Effector CD8-positive, alpha-beta T cell (primary cell): ENCODE measurements at regions not wholly inside any gene's neighbourhood (a gene's known extent, or its start where the extent isn't known, plus 50 kb on each side); places are given as distances from the start of the nearest gene placed in this dataset.

Experiments used
- DNase-seq: peaks from one replicate; lab custom pipeline; 2025; lab: John Stamatoyannopoulos, UW

DNA sequence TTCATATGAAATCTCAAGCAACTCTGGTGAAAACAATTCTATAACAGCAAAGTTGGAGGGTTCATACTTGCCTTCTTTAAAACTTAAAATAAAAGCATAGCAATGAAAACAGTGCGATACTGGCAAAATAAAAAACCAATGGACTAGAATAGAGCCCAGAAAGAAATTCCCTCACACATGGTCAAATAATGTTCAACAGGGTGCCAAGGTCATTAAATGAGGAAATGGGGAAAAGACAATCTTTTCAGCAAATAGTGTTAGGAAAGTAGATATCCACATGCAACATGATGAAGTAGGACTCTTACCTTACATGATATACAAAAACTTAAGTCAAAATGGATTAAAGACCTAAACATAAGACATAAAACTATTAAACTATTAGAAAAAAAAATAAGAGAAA lies 970.2 kb upstream of the AGA start:
- DNase-seq, result no peak

DNA sequence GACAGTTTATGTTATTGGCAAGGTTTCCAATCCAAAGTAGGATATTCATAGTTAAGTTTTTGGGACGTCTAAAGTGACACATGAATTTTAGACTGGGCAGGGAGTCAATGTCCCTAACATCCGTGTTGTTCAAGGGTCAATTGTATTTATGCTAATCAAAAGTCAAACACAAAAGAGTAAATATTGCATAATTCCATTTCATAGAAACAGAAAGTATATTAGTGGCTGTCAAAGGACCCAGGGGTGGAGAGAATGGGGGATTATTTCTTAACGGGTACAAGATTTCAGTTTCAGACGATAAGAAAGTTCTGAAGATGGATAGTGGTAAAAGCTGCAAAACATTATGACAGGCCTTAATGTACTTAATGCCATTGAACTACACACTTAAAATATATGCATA lies 971.8 kb upstream of the AGA start:
- DNase-seq, result no peak

DNA sequence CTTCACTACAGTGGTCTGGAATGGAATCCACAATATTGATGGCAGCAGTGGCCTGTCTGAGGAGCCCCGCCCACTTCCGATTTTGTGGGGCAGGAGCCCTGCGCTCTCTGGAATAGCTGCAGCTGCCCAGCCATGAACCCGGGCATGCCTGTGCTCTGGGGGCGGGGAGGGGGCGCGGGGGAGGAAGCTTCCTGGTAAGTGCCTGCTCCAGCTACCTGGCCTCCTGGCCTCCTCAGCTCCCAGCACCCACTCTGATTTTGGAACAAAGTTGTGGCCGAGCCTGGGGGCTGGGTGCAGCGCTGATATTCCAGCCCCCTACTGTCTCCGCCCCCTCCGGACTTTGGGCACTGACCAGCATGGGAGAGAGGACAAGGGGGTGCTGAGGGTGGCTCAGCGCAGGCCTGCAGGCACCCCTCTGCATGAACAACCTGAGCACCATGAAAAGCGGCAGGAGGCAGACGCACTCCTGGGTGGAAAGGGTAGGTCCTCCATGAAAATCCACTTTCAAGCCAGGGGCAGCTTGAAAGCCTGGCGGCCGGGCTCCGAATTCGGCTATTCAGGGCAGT lies 972.7 kb upstream of the AGA start:
- DNase-seq, result no peak

DNA sequence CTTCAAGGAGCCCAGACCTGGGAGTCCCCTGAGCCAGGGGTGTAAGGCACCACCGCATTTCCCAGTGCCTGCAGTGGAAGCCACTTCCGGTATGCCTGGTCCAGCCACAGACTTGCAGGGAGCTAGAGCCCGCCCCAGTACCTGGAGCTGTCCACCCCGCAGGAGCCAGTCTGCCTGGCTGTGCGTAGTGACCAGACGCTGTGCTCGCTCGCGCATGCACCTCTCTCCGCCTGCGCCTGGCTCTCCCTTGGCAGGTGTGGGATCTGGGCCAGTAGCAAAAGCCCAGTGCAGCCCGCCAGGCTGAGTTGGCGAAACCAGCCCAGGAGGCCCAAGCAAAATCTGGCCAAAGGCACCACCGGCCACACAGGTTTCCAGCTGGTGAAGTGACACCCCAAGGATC lies 973.7 kb upstream of the AGA start:
- no peak for DNase-seq

DNA sequence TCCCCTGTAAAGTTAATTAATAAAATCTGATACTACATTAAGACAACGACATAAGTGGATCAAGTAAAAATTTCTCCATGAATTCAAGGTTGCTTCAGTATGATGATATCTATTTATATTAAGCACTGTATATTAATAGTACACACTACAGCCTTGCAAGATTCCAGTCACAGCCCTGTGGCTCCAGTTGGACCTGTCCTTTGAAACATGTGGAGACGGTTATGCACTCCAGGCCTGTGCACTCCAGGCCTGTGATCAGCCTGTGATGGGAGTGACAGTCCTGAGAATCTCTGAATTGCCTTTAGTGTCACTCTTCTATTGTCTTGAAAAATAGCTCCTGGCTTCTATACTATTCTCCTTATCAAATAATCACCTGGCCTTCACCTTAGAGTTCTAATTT lies 981.1 kb upstream of the AGA start:
- no peak for DNase-seq

DNA sequence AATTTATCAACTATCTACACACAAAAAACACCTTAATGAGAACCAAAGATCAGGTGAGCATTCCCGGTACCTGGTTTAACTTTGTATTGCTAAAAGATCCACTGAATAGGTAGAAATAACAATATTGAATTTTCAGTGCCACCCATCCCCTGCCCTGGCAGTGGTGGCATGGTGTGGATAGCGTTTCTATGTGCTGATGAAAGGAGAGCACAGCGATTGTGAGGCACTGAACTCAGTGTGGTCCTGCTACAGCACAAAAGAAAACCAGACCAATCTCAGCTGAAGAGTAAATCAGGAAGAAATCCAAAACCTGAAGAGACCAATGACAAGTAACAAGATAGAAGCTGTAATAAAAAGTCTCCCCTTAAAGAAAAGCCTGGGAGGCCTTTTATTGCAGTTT lies 984.6 kb upstream of the AGA start:
- DNase-seq, result no peak

DNA sequence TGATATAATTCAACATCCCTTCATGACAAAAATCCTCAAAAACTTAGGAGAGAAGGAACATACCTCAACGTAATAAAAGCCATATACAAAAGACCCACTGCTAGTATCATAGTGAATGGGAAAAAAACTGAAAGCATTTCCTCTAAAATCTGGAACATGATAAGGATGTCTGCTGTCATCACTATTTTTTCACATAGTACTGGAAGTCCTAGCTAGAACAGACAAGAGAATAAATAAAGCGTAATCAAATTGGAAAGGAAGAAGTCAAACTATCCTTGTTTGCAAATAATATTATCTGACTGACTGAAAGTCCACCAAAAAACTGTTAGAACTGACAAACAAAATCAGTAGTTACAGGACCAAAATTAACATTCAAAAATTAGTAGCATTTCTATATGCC lies 985.4 kb upstream of the AGA start:
- DNase-seq, result no peak

DNA sequence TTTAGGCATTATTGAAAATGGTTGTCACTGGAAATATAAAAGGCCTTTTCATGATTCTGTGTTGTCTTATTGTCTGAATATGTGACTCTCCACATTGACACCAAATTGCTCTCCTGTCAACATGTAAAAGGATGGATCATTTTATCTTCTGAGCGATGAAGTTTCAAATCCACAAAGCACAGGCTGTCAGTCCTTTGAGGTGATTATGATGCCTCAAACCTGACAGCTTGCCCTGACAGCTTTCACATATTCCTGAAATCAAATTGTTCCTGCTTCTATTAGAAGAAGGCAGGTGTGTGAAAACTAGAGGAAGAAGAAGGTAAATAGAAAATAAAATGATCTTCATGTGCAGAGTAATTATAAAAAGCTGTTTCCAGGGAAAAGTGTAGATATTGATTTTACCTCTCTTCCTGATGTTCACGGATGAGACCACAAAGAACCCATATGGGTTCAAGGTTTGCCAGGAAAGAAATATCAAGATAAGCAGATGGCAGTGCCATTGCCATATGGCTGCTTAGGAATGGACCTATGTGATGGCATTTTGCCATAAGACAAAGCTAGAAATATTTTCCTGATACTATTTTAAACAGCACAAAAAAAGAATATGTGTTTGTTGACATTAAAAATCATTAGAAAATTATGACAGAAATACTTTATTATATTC lies 1006.3 kb upstream of the AGA start:
- DNase-seq, result no peak

DNA sequence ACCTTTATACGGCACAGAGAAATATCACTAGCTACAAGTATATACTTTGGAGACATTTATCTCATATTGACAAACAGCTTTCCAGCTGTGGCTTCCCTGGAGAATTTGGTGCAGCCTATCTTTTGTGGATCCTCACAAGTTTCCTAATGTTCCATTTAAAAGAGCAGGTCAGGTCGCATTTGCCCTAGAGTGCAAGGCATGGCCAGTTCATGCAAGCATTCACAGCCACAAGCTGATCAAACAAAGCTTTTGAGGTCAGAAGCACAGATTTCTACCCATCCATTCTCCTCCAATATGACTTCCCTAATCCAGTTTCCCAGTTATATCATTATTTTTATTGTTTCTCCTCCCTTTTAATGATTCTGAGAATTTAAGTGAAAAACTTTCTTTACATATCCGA lies 1008.4 kb upstream of the AGA start:
- no peak for DNase-seq

DNA sequence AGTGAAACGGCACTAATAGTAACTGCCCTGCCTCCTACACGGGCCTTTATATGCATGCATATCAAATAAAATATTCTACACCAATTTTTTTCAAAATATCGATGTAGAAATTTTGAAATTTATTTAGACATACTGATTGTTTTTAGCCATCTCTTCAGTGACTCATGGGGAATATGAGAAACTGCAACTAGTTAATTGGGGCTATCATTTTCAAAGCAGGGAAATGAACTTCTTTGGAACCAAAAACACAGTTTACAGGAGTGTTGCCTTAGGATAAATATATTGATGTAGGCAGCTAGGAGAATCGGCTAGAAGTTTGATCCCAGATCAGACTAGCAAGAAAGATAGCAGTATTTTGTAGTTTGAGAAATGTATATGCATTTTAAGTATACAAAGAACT lies 1010.8 kb upstream of the AGA start:
- DNase-seq, result no peak

DNA sequence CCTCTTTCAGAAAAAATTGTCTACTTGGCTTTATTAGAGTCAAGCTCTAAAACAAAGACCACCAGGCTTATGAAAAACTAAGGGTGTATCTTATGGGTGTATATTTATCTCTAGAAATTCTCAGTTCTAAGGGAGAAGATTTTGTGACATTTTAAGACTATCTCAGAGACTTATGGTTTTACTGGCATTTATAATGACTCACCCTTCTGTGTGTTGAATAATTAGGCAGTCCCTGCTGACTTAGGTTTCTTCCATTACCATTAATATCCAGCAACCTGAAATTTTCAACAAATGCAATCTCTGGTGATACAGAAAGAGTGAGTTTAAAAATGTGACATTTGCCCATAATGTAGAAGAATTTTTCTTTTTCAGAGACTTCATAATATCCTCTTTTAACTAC lies 1015.0 kb upstream of the AGA start:
- no peak for DNase-seq

DNA sequence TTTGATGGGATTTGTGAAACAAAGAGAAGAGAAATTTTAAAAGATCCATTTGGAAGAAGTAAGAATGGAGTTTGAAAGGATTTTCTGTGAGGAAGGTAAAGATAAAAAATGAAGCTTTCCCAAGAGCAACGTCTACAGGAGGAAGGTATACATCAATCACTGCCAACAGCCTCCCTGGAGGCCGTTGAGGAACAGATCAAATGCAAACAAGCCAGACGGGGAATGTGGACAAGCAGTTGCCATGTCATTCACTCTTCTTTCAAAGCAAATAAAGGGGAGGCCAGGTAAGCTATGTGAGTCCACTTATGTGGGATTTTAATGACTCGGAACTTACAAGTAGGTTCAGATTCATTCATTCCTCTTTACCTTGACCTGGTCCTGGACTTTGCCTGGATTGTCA lies 1020.5 kb upstream of the AGA start:
- DNase-seq, result no peak

DNA sequence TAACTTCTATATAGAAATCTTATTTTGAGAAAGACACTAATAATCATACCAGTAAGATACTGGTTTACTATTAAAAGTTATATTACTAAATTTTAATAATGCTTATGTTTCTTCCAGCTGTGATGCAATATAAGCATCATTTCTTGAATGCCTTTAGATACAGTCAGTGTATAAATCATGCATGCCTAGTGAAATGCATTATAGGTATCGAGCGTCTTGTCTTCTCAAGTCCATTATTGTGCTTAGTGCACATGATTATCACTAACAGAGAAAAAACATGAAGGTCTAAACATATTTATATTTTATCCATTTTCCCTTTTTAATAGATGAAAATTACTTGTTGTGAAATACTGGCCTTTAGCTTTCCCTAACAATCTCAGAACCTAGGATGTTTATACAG lies 1021.5 kb upstream of the AGA start:
- no peak for DNase-seq

DNA sequence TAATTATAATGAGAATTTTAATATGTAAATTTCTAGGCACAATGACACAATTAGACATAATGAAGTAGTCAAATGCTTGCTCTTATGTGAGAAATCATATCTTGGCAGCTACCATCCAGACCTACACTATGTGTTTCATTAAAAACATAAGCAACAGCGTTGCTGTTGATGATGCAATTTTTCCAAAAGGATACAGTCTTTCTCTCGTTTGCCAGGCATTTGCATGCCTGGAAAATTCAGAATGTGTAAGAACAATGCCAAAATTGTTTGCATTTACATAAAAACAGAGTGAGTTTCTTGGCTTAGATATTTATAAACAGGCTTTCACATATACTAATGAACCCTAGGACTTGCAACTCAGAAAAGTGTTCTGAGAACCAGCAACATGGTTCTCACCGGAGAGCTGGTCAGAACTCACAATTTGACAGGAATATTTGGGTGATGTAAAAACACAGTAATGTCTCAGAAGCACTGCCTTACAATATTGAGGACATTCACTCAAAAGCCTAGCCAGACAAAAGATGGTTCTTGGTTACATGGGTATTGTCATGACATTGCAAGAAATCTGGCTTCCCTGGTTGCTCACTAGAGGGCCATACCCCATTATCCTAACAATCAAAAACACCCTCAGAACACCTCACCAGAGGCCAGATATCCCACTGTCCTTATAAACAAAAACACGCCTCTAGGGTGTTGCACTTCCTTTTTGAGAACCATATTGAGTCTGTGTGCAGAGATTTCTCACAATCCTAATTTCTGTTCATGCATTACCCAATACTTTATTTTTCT lies 1029.0 kb upstream of the AGA start:
- DNase-seq, result no peak

DNA sequence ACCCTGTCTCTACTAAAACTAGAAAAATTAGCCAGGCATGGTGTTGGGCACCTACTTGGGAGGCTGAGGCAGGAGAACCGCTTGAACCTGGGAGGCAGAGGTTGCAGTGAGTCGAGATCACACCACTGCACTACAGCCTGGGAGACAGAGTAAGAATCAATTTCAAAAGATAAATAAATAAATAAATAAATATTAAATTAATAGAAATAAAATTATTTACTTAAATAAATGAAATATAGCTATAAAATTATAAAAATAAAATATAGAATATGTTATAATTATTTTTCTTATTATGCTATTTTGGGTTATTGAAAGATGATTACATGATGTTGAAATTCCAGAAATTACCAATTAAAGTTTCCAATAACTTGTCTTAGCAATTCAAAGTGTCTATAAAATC lies 1029.8 kb upstream of the AGA start:
- DNase-seq, result no peak

DNA sequence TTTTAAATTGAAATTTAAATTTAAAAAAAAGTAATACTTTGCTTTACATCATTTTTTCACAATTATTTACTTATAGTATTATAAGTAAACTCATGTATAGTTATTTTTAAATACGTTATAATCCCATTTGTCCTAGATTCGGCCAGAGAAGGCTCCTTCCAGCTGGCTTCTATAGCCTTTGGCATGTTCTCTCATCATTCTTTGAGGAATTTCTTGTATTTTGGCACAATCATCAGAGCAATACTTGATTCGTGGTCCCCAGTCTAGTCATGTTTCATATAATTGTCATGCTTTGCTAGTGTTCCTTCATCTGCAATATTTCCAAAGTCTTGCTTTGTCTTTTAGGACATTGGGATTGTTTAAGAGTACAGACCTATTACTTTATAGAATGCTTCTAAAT lies 1037.9 kb upstream of the AGA start:
- DNase-seq, result no peak

DNA sequence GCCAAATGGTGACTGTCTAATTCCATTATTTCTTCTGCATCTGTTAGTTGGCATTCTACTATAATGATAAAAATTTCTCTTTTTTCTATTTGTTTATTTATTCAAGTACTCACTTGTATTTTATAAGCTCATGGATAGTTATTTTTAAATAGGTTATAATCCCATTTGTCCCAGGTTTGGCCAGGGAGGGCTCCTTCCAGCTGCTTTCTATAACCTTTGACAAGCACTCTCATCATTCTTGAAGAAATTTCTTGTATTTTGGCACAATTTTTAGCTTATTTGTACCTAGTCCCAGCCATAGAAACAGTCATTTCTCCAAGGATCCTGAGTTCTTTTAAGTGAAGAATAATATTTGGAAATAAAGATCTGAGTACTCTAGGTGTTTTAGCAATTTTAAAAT lies 1038.6 kb upstream of the AGA start:
- no peak for DNase-seq

DNA sequence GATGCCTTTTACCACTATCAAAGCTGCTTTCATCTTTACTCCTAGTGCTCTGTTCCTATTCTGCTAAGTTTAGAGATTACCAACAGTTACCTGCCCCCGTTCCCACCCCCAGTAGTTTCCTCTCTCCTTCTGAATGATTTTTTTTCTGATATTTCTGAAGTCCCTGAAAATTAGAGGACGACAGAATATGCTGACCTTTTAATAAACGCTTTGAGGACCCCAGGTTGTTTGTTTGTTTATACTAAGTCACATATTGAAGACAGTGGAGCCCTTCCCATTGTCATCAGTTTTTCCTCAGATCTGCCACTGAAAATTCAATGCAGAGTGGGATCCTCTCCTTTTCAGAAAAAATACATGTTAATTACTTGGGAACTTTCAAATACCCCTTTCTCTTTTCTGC lies 1039.3 kb upstream of the AGA start:
- DNase-seq, result no peak

DNA sequence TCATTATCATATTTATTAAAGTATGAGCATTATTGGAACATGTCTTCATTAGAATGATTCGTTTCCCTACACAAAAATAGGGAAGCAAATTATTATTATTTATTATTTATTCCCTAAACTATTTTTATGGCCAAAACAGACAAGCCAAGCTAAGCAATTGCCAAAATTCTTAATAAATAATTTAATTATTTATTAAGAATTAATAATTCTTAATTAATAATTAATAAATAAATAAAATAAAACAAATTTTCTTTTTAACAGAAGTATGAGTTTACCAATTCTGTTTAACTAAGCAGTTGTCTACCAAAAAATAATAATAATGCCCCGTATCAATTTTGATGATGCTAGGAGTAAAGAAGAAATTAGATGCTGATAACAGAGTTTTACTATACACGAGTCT lies 1080.8 kb upstream of the AGA start:
- DNase-seq, result no peak

DNA sequence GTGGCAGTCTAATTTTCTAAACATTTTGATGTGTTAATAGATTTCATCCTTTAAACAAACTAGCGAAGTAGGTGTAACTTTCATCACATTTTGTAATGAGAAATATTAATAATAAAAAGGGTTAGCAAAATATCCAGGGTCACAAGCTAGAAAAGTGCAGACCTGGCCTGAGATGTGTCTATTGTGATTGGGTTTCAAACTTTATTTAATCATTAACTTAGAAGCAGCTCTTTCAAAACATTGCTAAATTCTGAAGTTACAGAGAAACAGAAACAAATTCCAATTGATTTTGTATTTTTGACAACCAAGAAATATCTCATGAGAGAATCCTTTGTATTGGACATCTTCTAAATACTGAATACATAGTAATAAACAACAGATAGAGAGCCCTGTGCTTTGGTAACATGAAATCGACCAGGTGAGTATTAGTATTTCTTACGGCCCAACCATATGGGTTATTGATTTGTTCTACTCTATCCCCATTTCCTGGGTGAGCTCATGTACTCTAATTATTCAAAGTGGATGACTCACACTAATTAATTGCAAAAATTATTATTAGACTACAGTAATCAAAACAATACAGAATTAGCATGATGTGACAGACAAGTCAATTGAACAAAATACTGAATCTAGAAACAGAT lies 1093.8 kb upstream of the AGA start:
- no peak for DNase-seq

DNA sequence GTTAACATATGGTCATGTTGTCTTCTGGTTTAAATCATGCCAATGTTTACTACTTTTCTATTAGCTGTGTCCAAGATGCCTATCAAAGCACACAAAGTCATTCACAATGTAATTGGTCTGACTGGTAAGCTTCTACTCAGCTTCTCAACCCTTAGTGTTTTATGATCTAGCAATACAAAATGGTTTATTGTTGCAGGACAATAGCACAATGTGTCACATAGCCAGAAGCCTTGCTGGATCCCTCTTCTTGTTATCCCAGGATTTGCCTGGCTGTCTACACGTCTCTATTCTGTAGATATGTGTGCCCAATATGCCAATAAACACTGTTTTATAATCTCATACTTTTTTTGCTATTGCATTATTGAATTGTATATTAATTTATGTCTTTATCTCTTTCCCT lies 1111.0 kb upstream of the AGA start:
- DNase-seq, result no peak

DNA sequence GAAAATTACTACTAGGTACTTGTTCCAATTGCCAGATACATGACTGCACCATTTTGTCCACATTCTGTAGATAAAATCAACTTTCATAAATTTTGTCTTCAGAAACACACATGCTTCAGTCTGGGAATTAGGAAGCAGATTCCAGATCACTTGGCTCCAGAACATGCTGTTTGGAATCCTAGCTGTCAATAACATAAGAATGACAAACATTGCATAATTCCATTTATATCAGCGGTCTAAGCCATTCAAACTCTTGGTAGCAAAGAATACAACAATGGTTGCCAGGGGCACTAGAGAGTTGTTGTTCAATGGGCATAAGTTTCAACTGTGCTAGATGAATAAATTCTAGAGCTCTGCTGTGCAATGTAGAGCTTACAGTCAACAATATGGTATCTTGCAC lies 1112.1 kb upstream of the AGA start:
- no peak for DNase-seq

DNA sequence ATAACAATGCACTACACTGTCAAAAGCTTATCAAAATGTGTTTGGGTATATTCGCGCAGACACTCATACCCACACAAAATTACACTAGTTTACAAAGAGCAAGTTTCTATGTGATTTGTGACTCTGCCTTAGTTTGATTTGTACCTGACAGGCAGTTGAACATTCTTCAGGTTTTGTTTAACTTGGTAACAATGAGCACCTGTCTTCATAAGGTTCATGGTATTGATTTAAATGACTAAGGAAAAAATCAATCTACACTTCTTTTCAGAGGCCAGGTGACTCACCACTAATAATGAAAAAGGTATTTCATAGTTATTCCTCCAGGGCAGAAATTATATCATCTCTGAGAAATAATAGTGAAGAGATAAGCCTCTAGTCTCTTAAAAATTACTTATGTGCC lies 1114.6 kb upstream of the AGA start:
- DNase-seq, result no peak
